ENCODE measurements at regions not wholly inside any gene's neighbourhood (a gene's known extent, or its start where the extent isn't known, plus 50 kb on each side); places are given as distances from the start of the nearest gene placed in this dataset.
A peak's percentile ranks its signal among the peaks of the same experiment; 100 is the strongest.
"Not testable (repeated sequence)": the region's sequence is repeated elsewhere in the genome, so short reads cannot be mapped to it uniquely, and the experiment has no call there.

GRCh38 chr10:32210306-32211045, 136.5 kb downstream of the EPC1 start:
- Histone ChIP-seq H4K20me1 (ENCODE audit: insufficient read depth) (no peaks in the 10 kb centered on the region), H3K27me3 (ENCODE audit: insufficient read depth, low read depth, low read length) (no peaks in the 10 kb centered on the region), H3F3A (ENCODE audit: insufficient read depth, low read length, poor library complexity, severe bottlenecking) (no peaks in the 10 kb centered on the region), H3K36me3 (ENCODE audit: insufficient read depth, low read length) (no peaks in the 10 kb centered on the region), H3K27ac (ENCODE audit: low read length) (no peak overlapping the region), H3K79me2 (replicated peaks; ENCODE audit: insufficient read depth, low read length) (no peaks in the 10 kb centered on the region), H3K4me2 (ENCODE audit: low read length) (no peak overlapping the region), H3K9me3 (ENCODE audit: low read length) (no peaks in the 10 kb centered on the region), H2AFZ (ENCODE audit: low read depth, low read length) (no peak overlapping the region), H3K9ac (ENCODE audit: low read length) (no peak overlapping the region), H3K4me3 (ENCODE audit: low read length) (no peak overlapping the region), H3K9me2 (ENCODE audit: insufficient read depth, low read length) (no peaks in the 10 kb centered on the region)
- TF ChIP-seq EZH2 (IDR thresholded peaks at IDR 0.05; ENCODE audit: borderline replicate concordance, insufficient read depth, low read length, poor library complexity, severe bottlenecking) = no peak
- no peak for TF ChIP-seq TAF1 (IDR thresholded peaks at IDR 0.05; ENCODE audit: low read depth)
- no peak for TF ChIP-seq MXI1 (conservative IDR thresholded peaks at IDR 0.05; ENCODE audit: poor library complexity, severe bottlenecking)
- TF ChIP-seq CTCF (IDR thresholded peaks at IDR 0.05; ENCODE audit: poor library complexity, severe bottlenecking) = peak; percentile 28

GRCh38 chr10:32208005-32208404, 139.0 kb downstream of the EPC1 start:
- H3K9ac ChIP-seq (ENCODE audit: low read length); H4K20me1 ChIP-seq (ENCODE audit: insufficient read depth); H3K27ac ChIP-seq (ENCODE audit: low read length); H3F3A ChIP-seq (ENCODE audit: insufficient read depth, low read length, poor library complexity, severe bottlenecking); H3K4me2 ChIP-seq (ENCODE audit: low read length); H2AFZ ChIP-seq (ENCODE audit: low read depth, low read length); H3K9me3 ChIP-seq (ENCODE audit: low read length); H3K9me2 ChIP-seq (ENCODE audit: insufficient read depth, low read length); H3K27me3 ChIP-seq (ENCODE audit: insufficient read depth, low read depth, low read length); H3K79me2 ChIP-seq (replicated peaks; ENCODE audit: insufficient read depth, low read length); H3K36me3 ChIP-seq (ENCODE audit: insufficient read depth, low read length); H3K4me3 ChIP-seq (ENCODE audit: low read length): not testable (repeated sequence)

GRCh38 chr10:32207544-32207943, 139.4 kb downstream of the EPC1 start:
- Histone ChIP-seq H3K27ac (ENCODE audit: low read length) (no peak overlapping the region), H4K20me1 (ENCODE audit: insufficient read depth) (no peaks in the 10 kb centered on the region), H3K9me3 (ENCODE audit: low read length) (no peaks in the 10 kb centered on the region), H3K79me2 (replicated peaks; ENCODE audit: insufficient read depth, low read length) (no peaks in the 10 kb centered on the region), H3K9me2 (ENCODE audit: insufficient read depth, low read length) (no peaks in the 10 kb centered on the region), H3K4me2 (ENCODE audit: low read length) (no peak overlapping the region), H2AFZ (ENCODE audit: low read depth, low read length) (no peak overlapping the region), H3K9ac (ENCODE audit: low read length) (no peak overlapping the region), H3K4me3 (ENCODE audit: low read length) (no peak overlapping the region), H3K27me3 (ENCODE audit: insufficient read depth, low read depth, low read length) (no peaks in the 10 kb centered on the region), H3F3A (ENCODE audit: insufficient read depth, low read length, poor library complexity, severe bottlenecking) (no peaks in the 10 kb centered on the region), H3K36me3 (ENCODE audit: insufficient read depth, low read length) (no peaks in the 10 kb centered on the region)
- TF ChIP-seq CTCF (IDR thresholded peaks at IDR 0.05; ENCODE audit: poor library complexity, severe bottlenecking) (no peak), RAD21 (conservative IDR thresholded peaks at IDR 0.05) (no peak), TAF1 (IDR thresholded peaks at IDR 0.05; ENCODE audit: low read depth) (no peak), EZH2 (IDR thresholded peaks at IDR 0.05; ENCODE audit: borderline replicate concordance, insufficient read depth, low read length, poor library complexity, severe bottlenecking) (no peak), EP300 (conservative IDR thresholded peaks at IDR 0.05; ENCODE audit: poor library complexity, severe bottlenecking) (no peak), REST (IDR thresholded peaks at IDR 0.05; ENCODE audit: borderline replicate concordance) (no peak), SMC3 (conservative IDR thresholded peaks at IDR 0.05; ENCODE audit: poor library complexity) (no peak), MXI1 (conservative IDR thresholded peaks at IDR 0.05; ENCODE audit: poor library complexity, severe bottlenecking) (no peak), POLR2AphosphoS5 (IDR thresholded peaks at IDR 0.05) (no peak)
